Thymus (tissue), 11 donors: ENCODE measurements at regions not wholly inside any gene's neighbourhood (a gene's known extent, or its start where the extent isn't known, plus 50 kb on each side); places are given as distances from the start of the nearest gene placed in this dataset.

Experiments
- DNase-seq, 9 donors: peaks; one replicate each; pipeline ENCODE4 v3.0.0-alpha.2; 2013; ENCODE audit warnings: low spot score in 9 of 9, low read depth in 6 of 9, missing footprints in 1 of 9
- H3K27ac ChIP-seq, 2 donors: one replicate each; pipeline ENCODE4 v1.5.1; 2013; ENCODE audit warnings: control low read depth in 1 of 2, low read depth in 1 of 2, low read length in 1 of 2, mild to moderate bottlenecking in 1 of 2, moderate library complexity in 1 of 2
- H3K27me3 ChIP-seq, 2 donors: one replicate each; pipeline ENCODE4 v1.5.1; 2013; ENCODE audit warnings: low read length in 1 of 2; ENCODE audit not compliant: control insufficient read depth in 2 of 2, insufficient read depth in 1 of 2
- H3K36me3 ChIP-seq, 2 donors: one replicate each; pipeline ENCODE4 v1.5.1; 2013; ENCODE audit warnings: low read length in 1 of 2, mild to moderate bottlenecking in 1 of 2, moderate library complexity in 1 of 2; ENCODE audit not compliant: control insufficient read depth in 2 of 2, insufficient read depth in 2 of 2
- H3K4me1 ChIP-seq, 2 donors: one replicate each; pipeline ENCODE4 v1.5.1; 2013; ENCODE audit warnings: low read length in 2 of 2; ENCODE audit not compliant: control insufficient read depth in 2 of 2, insufficient read depth in 2 of 2
- H3K4me3 ChIP-seq, 2 donors: one replicate each; pipeline ENCODE4 v1.5.1; 2013; ENCODE audit warnings: low read length in 2 of 2, control low read depth in 1 of 2, mild to moderate bottlenecking in 1 of 2
- H3K9me3 ChIP-seq, 2 donors: one replicate each; pipeline ENCODE4 v1.5.1; 2013; ENCODE audit warnings: low read length in 1 of 2, mild to moderate bottlenecking in 1 of 2; ENCODE audit not compliant: control insufficient read depth in 2 of 2, insufficient read depth in 1 of 2
- WGBS: extraction: QIAGEN DNeasy Blood & Tissue Kit; methylation state at CpG from one replicate; pipeline ENCODE4 v1.1.7; 2013; 5-methylcytosine and 5-hydroxymethylcytosine counted together
- donor health status: healthy.

GRCh38 chr12:34526946-34527345 is 504.6 kb downstream of the ALG10 start:
- Histone ChIP-seq H3K4me3 (no peak overlapping the region), H3K9me3 (peaks cover 2 to 13% of the 10 kb centered on the region in 2 donors), H3K36me3 (no peaks in the 10 kb centered on the region), H3K4me1 (no peaks in the 10 kb centered on the region), H3K27ac (no peak overlapping the region), H3K27me3 (no peaks in the 10 kb centered on the region)
- no peak for DNase-seq
- WGBS, result 52% methylated on average over 4 of the region's 4 CpGs

DNA sequence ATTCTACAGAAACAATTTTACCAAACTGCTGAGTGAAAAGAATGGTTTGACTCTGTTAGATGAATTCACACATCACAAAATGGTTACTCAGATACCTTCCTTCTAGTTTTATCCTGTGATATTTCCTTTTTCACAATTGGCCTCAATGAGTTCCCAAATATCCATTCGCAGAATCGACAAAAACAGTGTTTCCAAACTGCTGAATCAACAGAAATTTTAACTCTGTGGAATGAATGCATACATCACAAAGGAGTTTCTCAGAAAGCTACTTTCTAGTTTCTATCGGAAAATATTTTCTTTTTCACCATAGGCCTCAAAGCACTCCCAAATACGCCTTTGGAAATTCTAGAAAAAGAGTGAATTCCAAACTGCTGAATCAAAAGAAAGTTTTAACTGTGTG is 525.0 kb downstream of the ALG10 start:
- no peaks in the 10 kb centered on the region for H3K27me3 ChIP-seq
- WGBS, result 89% methylated on average over 4 of the region's 4 CpGs
- no peak for DNase-seq
- H3K4me1 ChIP-seq, result no peaks in the 10 kb centered on the region
- H3K9me3 ChIP-seq, result no peaks in the 10 kb centered on the region
- H3K4me3 ChIP-seq, result no peak overlapping the region
- H3K27ac ChIP-seq, result no peak overlapping the region
- no peaks in the 10 kb centered on the region for H3K36me3 ChIP-seq

DNA sequence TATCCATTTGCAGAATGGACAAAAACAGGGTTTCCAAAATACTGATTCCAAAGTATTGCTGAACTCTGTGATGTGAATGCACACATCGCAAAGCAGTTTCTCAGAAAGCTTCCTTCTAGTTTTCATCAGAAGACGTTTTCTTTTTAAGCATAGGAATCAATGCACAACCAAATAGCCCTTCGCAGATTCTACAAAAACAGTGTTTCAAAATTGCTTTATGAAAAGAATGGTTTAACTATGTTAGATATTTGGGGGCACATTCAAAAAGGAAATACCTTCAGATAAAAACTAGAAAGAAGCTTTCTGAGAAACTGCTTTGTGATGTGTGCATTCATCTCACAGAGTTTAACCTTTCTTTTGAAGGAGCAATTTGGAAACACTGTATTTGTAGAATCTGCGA is 569.7 kb downstream of the ALG10 start:
- Histone ChIP-seq H3K9me3 (peaks cover 10 to 15% of the 10 kb centered on the region in 2 donors), H3K27me3 (no peaks in the 10 kb centered on the region), H3K4me1 (no peaks in the 10 kb centered on the region), H3K4me3 (no peak overlapping the region), H3K27ac (no peak overlapping the region), H3K36me3 (no peaks in the 10 kb centered on the region)
- 77% methylated on average over 4 of the region's 4 CpGs for WGBS
- DNase-seq, result no peak

GRCh38 chr12:34595749-34596733 is 573.7 kb downstream of the ALG10 start:
- Histone ChIP-seq H3K9me3 (peaks cover 21 to 55% of the 10 kb centered on the region in 2 donors), H3K27me3 (no peaks in the 10 kb centered on the region)
- DNase-seq, result no peak

DNA sequence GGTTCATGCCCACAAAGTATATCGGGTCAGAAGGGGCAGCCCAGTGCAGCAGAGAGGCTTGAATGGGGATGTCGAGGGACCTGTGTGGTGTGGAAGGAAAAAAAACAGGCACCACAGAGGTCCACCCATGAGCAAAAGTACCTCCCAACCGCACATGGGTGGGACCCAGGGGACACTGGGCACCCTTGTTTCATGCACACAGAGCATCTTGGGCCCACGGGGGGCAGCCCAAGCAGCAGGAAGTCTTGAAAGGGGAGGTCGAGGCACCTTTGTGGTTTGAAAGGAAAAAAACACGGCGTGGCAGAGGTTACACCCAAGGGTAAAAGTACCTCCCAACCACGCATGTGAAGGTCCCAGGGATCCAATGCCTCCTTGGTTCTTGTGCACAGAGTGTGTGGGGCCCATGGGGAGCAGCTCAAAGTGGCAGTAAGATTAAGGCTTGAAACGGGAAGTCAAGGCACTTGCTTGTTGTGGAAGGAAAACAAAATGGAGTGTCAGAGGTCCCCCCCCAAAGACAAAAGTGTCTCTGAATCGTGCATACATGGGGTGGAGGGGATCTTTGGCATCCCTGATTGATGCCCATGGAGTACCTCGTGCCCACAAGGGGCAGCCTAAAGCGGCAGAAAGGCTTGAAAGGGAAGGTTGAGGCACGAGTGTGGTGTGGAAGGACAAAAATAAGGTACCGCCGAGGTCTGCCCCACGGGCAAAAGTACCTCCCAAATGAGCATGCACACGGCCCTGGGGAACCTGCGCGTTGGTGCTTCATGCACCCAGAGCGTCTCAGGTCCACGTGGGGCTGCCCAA is 575.5 kb downstream of the ALG10 start:
- Histone ChIP-seq H3K9me3 (peaks cover 21 to 72% of the 10 kb centered on the region in 2 donors), H3K36me3 (no peaks in the 10 kb centered on the region), H3K27ac (no peak overlapping the region), H3K4me3 (no peak overlapping the region), H3K27me3 (no peaks in the 10 kb centered on the region), H3K4me1 (no peaks in the 10 kb centered on the region)
- no peak for DNase-seq
- 75% methylated on average over 21 of the region's 21 CpGs for WGBS

More at GRCh38 chr12:34595749-34596733, 573.7 kb downstream of the ALG10 start:
- WGBS, result 76% methylated on average over 19 of the region's 19 CpGs
- H3K4me1 ChIP-seq, result no peaks in the 10 kb centered on the region
- no peaks in the 10 kb centered on the region for H3K36me3 ChIP-seq
- no peak overlapping the region for H3K4me3 ChIP-seq
- H3K27ac ChIP-seq, result no peak overlapping the region

- Histone ChIP-seq H3K4me3 (no peak overlapping the region), H3K4me1 (no peaks in the 10 kb centered on the region), H3K27me3 (no peaks in the 10 kb centered on the region), H3K27ac (no peak overlapping the region), H3K36me3 (no peaks in the 10 kb centered on the region), H3K9me3 (peaks cover 21 to 78% of the 10 kb centered on the region in 2 donors)
- WGBS, result 68% methylated on average over 7 of the region's 7 CpGs
- no peak for DNase-seq
Measured at GRCh38 chr12:34598352-34598827, 576.1 kb downstream of the ALG10 start.

DNA sequence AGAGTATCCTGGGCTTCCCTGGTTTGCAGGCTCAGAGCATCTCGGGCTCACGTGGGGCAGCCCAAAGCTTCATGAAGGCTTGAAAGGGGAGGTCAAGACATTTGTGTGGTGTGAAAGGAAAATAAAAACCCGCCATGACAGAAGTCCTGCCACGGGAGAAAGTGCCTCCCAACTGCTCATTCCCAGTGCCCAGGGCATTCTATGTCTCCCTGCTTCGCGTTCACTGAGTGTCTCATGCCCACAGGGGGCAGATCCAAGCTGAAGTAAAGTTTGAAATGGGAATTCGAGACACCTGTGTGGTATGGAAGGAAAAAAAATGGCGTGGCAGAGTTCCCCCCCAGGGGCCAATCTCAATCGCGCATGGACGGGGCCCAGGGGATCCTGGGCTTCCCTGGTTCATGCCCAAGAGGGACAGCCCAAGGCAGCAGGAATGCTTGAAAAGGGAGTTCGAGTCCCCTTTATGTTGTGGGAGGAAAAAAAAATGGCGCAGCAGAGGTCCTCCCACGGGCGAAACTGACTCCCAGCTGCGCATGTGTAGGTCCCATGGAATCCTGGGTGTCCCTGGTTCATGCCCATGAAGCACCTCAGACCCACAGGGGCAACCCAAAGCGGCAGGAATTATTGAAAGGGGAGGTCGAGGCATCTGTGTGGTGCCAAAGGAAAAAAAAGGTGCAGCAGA is 576.7 kb downstream of the ALG10 start:
- Histone ChIP-seq H3K27me3 (no peaks in the 10 kb centered on the region), H3K4me1 (no peaks in the 10 kb centered on the region), H3K36me3 (no peaks in the 10 kb centered on the region), H3K9me3 (peaks cover 21 to 84% of the 10 kb centered on the region in 2 donors), H3K27ac (no peak overlapping the region), H3K4me3 (no peak overlapping the region)
- no peak for DNase-seq
- WGBS, result 70% methylated on average over 18 of the region's 18 CpGs

DNA sequence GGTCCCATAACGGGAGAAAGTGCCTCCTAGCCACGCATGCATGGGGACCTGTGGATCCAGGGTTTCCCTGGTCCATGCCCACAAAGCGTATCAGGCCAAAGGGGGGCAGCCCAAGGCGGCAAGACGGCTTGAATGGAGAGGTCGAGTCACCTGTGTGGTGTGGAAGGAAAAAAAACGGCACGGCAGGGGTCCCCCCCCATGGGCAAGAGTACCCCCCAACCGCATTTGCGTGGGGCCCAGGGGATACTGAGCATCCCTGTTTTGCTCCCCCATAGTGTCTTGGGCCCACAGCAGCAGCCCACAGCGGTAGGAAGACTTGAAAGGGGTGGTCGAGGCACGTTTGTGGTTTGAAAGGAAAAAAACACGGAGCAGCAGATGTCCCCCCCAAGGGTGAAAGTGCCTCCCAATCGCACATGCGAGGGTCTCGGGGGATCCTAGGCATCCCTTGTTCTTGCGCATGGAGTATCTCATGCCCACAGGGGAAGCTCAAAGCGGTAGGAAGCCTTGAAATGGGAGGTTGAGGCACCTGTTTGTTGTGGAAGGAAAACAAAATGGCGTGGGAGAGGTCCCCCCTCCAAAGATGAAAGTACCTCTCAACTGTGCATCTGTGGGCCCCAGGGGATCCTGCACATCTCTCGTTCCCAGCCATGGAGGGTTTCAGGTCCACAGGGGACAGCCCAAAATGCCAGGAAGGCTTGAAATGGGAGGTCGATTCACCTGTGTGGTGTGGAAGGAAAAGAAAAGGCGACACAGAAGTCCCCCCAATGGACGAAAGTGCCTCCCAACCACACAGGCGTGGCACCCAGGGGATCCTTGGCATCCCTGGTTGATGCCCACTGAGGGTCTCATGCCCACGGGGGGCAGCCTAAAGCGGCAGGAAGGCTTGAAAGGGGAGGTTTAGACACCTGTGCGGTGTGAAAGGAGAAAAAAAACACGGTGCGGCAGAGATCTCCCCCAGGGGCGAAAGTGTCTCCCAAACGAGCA is 577.5 kb downstream of the ALG10 start:
- H3K27ac ChIP-seq, result no peak overlapping the region
- H3K36me3 ChIP-seq, result no peaks in the 10 kb centered on the region
- no peaks in the 10 kb centered on the region for H3K4me1 ChIP-seq
- H3K9me3 ChIP-seq, result peaks cover 21 to 93% of the 10 kb centered on the region in 2 donors
- no peak for DNase-seq
- no peaks in the 10 kb centered on the region for H3K27me3 ChIP-seq
- WGBS, result 74% methylated on average over 32 of the region's 32 CpGs
- no peak overlapping the region for H3K4me3 ChIP-seq
